Endothelial cell of umbilical vein (primary cell): ENCODE measurements at regions not wholly inside any gene's neighbourhood (a gene's known extent, or its start where the extent isn't known, plus 50 kb on each side); places are given as distances from the start of the nearest gene placed in this dataset.

Experiments used
- BruUV-seq: library from RNA; stranded (reverse); fragments of 400-500 nt; replicated peaks from 2 replicates; lab custom pipeline; 2021; lab: Mats Ljungman, UMichigan
- CTCF ChIA-PET: fragments of 300-600, 350-600 bp; sonication (Branson Sonifier 250); formaldehyde crosslinking; loops from one replicate; lab custom pipeline; 2021; ENCODE audit warnings: antibody characterized with exemption, inconsistent platforms; lab: Charles Lee
- POLR2A ChIA-PET: fragments of 300-600, 350-600 bp; sonication (Branson Sonifier 250); formaldehyde crosslinking; loops from one replicate; lab custom pipeline; 2021; ENCODE audit warnings: antibody characterized with exemption, inconsistent platforms; lab: Charles Lee
- DNase-seq: peaks from one replicate; pipeline ENCODE4 v3.0.0-alpha.2; 2011; ENCODE audit warnings: low read depth, low spot score
- FAIRE-seq: peaks from 2 replicates; lab custom pipeline; 2011; peaks lifted over from hg19 to GRCh38; lab: Jason Lieb, UNC
- H2AFZ ChIP-seq: 2 replicates; pipeline ENCODE4 v1.6.0; 2012; ENCODE audit warnings: low read depth, low read length, control low read depth, inconsistent platforms
- H3K27ac ChIP-seq: 2 replicates; pipeline ENCODE4 v1.5.1; 2011; ENCODE audit warnings: low read depth, mild to moderate bottlenecking, control low read depth, low read length, moderate library complexity; ENCODE audit not compliant: insufficient read depth
- H3K27me3 ChIP-seq, 2 experiments: 2 replicates each; pipeline versions ENCODE4 v1.6.0 to v1.6.1; 2011; ENCODE audit warnings: low read length in 2 of 2, mixed read lengths in 1 of 2; ENCODE audit not compliant: control insufficient read depth in 2 of 2, insufficient read depth in 2 of 2
- H3K36me3 ChIP-seq, 2 experiments: 2 replicates in 1 of 2; 3 replicates in 1 of 2; pipeline ENCODE4 v1.5.1; 2011; ENCODE audit warnings: low read length in 2 of 2, mild to moderate bottlenecking in 1 of 2, moderate library complexity in 1 of 2; ENCODE audit not compliant: control insufficient read depth in 2 of 2, insufficient read depth in 2 of 2; ENCODE audit errors: extremely low read depth in 1 of 2
- H3K4me1 ChIP-seq: 3 replicates; pipeline ENCODE4 v1.5.1; 2011; ENCODE audit warnings: mild to moderate bottlenecking, low read length; ENCODE audit not compliant: control insufficient read depth, insufficient read depth; ENCODE audit errors: extremely low read depth
- H3K4me2 ChIP-seq: 2 replicates; pipeline ENCODE4 v1.6.1; 2011; ENCODE audit warnings: low read length, control low read depth, mixed read lengths; ENCODE audit not compliant: insufficient read depth
- H3K4me3 ChIP-seq, 3 experiments: fragments of 200-600 bp in 1 of 3; sonication (generic), shearing (Covaris generic) in 1 of 3; replicated peaks in 1 of 3; 2 replicates each; pipeline ENCODE4 v1.5.1; 2011 to 2016; ENCODE audit warnings: control low read depth in 3 of 3, low read length in 3 of 3, mild to moderate bottlenecking in 2 of 3, inconsistent platforms in 1 of 3, low read depth in 1 of 3, moderate library complexity in 1 of 3; ENCODE audit not compliant: insufficient read depth in 1 of 3
- H3K79me2 ChIP-seq: 2 replicates; pipeline ENCODE4 v1.6.0; 2012; ENCODE audit warnings: low read length, inconsistent platforms; ENCODE audit not compliant: control insufficient read depth, insufficient read depth
- H3K9ac ChIP-seq: replicated peaks from 2 replicates; pipeline ENCODE3; 2011; ENCODE audit warnings: low read length, control low read depth; ENCODE audit not compliant: insufficient read depth; ENCODE audit errors: extremely low read depth
- H3K9me1 ChIP-seq: replicated peaks from 3 replicates; pipeline ENCODE4 v1.6.0; 2011; ENCODE audit warnings: mild to moderate bottlenecking, low read length; ENCODE audit not compliant: control insufficient read depth, insufficient read depth; ENCODE audit errors: extremely low read depth
- H3K9me3 ChIP-seq: replicated peaks from 2 replicates; pipeline ENCODE4 v1.5.1; 2012; ENCODE audit warnings: low read length, inconsistent platforms; ENCODE audit not compliant: control insufficient read depth, insufficient read depth
- H4K20me1 ChIP-seq: replicated peaks from 2 replicates; pipeline ENCODE3; 2011; ENCODE audit warnings: mild to moderate bottlenecking, low read length; ENCODE audit not compliant: control insufficient read depth, insufficient read depth; ENCODE audit errors: extremely low read depth
- CTCF ChIP-seq, 2 donors: IDR thresholded peaks; 1 replicate in 1 of 2; 2 replicates in 1 of 2; pipeline ENCODE4 v1.5.1; 2011; ENCODE audit warnings: low read length in 2 of 2, mild to moderate bottlenecking in 2 of 2, moderate library complexity in 2 of 2, control low read depth in 1 of 2, inconsistent platforms in 1 of 2, low read depth in 1 of 2; ENCODE audit not compliant: insufficient read depth in 1 of 2; ENCODE audit errors: extremely low read depth in 1 of 2
- EZH2 ChIP-seq: IDR thresholded peaks from 2 replicates; pipeline ENCODE4 v1.6.1; 2012; ENCODE audit warnings: borderline replicate concordance, low read depth, mild to moderate bottlenecking, moderate library complexity, low read length, inconsistent platforms; ENCODE audit not compliant: severe bottlenecking
- FOS ChIP-seq: IDR thresholded peaks from 2 replicates; pipeline ENCODE4 v1.6.1; 2011; ENCODE audit warnings: mild to moderate bottlenecking, low read length, moderate library complexity, borderline replicate concordance; ENCODE audit not compliant: insufficient read depth
- GATA2 ChIP-seq: IDR thresholded peaks from 2 replicates; pipeline ENCODE4 v1.7.0; 2011; ENCODE audit warnings: low read depth, mild to moderate bottlenecking, moderate library complexity, mixed read lengths, low read length; ENCODE audit not compliant: insufficient read length, insufficient read depth
- JUN ChIP-seq: IDR thresholded peaks from 2 replicates; pipeline ENCODE4 v1.6.1; 2011; ENCODE audit warnings: borderline replicate concordance, low read depth; ENCODE audit not compliant: insufficient read length, insufficient read depth
- MAX ChIP-seq: IDR thresholded peaks from 2 replicates; pipeline ENCODE4 v1.6.1; 2011; ENCODE audit not compliant: insufficient read depth, insufficient read length
- MYC ChIP-seq: IDR thresholded peaks from one replicate; pipeline ENCODE4 v1.6.1; 2011; ENCODE audit warnings: mild to moderate bottlenecking, low read depth, low read length
- POLR2A ChIP-seq: IDR thresholded peaks from 2 replicates; pipeline ENCODE4 v1.6.1; 2012; ENCODE audit warnings: low read depth, mild to moderate bottlenecking, control low read depth, low read length
- POLR2AphosphoS5 ChIP-seq: IDR thresholded peaks from 2 replicates; pipeline ENCODE4 v1.6.1; 2012; ENCODE audit warnings: low read depth, mild to moderate bottlenecking, control low read depth, low read length, moderate library complexity; ENCODE audit not compliant: insufficient read depth
- dilution Hi-C: fragments of 300-500 bp; cut with MboI; formaldehyde crosslinking; loops from one replicate; pipeline ENCODE4 v1.15.0; 2019; ENCODE audit warnings: low sequenced_read_pairs; ENCODE audit not compliant: extremely low pct_ligation_motif_present
- intact Hi-C: fragments of 100-400 bp; cut with micrococcal nuclease; formaldehyde crosslinking; loops from one replicate; pipeline ENCODE4 v1.10.0; 2022

GRCh38 chr17:77844681-77845080 lies 113.8 kb upstream of the TNRC6C start:
- POLR2A ChIA-PET, result interaction anchor here (0.7 kb wide), 1 partner anchor 207 kb away, joined by 8 read pairs; no protein-coding TSS in a partner anchor
- no peaks in the 10 kb centered on the region for H3K9me3 ChIP-seq
- intact Hi-C loops, result no loop called here
- CTCF ChIA-PET, result interaction anchor here (5.0 kb wide), 1 partner anchor 11 kb away, joined by 16 read pairs; no protein-coding TSS in a partner anchor
- DNase-seq (no peak), FAIRE-seq (no peak)
- dilution Hi-C loops, result no loop called here
- BruUV-seq, result no TSS peak
- no peaks in the 10 kb centered on the region for H3K9me1 ChIP-seq
- H3K27ac ChIP-seq, result no peak overlapping the region
- H3K9ac ChIP-seq, result no peak overlapping the region
- H4K20me1 ChIP-seq, result no peaks in the 10 kb centered on the region
- H3K4me3 ChIP-seq, result no peak overlapping the region
- TF ChIP-seq GATA2 (no peak), FOS (no peak), POLR2AphosphoS5 (no peak), CTCF (IDR thresholded peaks at IDR 0.05; ENCODE audit: extremely low read depth in 1 of 2, insufficient read depth in 1 of 2, low read depth in 1 of 2, low read length in 2 of 2) (no peak), MYC (no peak), JUN (no peak), MAX (no peak), EZH2 (no peak), POLR2A (no peak)
- H3K79me2 ChIP-seq, result no peaks in the 10 kb centered on the region
- H3K27me3 ChIP-seq, result no peaks in the 10 kb centered on the region
- no peak overlapping the region for H3K4me2 ChIP-seq
- no peak overlapping the region for H2AFZ ChIP-seq
- H3K4me1 ChIP-seq, result peaks cover 8% of the 10 kb centered on the region
- no peaks in the 10 kb centered on the region for H3K36me3 ChIP-seq
